HG02981 (cell line): ENCODE measurements at regions not wholly inside any gene's neighbourhood (a gene's known extent, or its start where the extent isn't known, plus 50 kb on each side); places are given as distances from the start of the nearest gene placed in this dataset.

Experiments
- ATAC-seq: cut with Tn5 transposase; IDR thresholded peaks from one replicate; pipeline ENCODE4 v1.9.1; 2021; ENCODE audit warnings: mild to moderate bottlenecking, moderate library complexity; ENCODE audit not compliant: unreplicated experiment

DNA sequence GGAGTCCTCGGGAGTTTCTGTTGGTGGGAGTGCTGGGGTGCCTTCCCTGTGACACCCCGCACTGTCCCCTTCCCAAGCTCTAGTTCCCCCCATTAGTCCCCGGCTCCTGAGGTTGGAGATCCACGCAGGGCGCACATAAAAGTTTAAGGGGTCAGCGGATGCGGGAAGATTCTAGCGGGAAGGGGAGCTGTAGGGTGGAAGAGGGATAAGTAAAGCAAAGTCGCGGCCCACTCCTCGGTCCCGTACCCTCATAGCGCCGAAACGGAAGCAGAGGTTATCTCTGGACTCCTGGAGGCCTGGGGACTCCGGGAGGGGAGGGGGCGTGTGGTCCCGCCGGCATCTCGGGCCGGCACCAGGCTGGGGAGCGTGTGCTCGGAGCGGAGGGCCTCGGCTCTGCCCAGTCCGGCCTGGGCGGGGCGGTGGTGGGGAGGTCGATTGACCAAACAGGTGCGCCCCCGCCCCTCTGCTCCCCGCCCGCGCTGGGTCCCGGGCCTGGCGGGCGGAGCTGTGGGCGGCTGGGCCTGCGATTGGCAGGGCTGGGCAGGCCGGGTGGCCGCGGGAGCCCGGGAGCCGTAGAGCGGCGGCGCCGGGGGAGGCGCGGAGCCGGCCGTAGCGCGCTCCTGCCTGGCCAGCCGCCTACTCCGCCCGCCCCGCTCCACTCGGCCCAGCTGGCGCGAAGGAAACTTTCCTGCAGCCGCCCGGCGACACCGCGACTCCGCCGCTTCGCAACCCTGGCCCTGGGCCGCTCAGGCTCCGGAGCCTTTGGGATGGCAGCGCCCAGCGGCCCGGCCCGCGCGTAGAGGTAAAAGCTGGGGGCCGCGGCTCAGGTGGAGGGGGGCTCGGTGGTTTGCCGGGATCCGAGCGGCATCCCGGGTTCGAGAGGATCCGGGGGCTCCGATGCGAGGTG lies 52.2 kb upstream of the DAB2IP start:
- no peak for ATAC-seq

DNA sequence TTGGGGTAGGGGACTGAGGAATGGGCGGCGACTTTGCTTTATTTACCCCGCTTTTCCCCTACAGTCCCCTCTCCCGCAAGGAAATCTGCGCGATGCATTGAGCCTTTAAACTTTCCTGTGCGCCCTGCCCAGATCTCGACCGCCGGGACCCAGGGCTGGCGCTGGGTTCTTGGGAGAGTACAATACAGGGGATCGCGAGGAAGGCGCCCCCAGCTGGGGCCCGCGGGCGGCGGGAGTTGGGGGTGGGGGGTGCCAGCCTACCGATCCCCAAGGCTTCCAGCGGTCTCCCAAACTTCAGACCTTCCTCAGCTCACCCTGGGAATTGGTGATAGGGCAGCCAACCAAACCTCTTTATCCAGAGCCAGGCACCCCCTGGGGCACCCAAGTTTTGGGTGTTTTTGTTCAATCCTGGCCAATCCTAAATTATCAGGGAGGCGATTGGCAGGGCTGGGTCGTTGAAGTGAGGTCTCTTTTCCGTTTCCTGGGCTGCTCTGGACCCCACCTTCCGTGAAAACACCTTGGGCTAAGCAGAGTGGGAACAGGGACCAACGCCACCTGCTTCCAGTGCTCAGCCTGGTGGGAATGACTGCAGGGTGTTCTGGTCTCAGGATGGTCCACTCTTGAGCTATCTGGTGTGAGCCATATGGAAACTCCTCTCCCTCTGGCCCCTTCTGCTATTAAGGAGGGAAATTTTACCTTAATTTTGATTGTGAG lies 51.4 kb upstream of the DAB2IP start:
- ATAC-seq = no peak

DNA sequence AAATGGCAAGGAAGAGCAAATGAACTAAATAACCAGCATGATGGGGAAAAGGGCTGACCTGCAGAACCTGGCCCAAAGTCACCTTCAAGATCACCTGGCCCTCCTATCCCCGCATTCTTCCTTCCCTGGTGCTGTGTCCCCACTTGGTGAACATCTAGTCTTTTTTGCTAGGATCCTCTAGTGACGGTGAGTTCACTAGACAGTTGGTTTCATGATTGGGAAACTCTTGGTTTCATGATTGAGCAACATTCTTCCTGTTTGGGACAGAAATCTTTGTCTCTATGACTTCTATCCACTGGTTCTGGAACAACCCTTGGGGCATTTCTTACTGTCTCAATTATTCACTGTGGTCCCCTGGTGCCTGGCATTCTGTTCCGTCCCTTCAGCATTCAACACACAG lies 50.2 kb upstream of the DAB2IP start:
- no peak for ATAC-seq
